ENCODE measurements at regions not wholly inside any gene's neighbourhood (a gene's known extent, or its start where the extent isn't known, plus 50 kb on each side); places are given as distances from the start of the nearest gene placed in this dataset.

DNA sequence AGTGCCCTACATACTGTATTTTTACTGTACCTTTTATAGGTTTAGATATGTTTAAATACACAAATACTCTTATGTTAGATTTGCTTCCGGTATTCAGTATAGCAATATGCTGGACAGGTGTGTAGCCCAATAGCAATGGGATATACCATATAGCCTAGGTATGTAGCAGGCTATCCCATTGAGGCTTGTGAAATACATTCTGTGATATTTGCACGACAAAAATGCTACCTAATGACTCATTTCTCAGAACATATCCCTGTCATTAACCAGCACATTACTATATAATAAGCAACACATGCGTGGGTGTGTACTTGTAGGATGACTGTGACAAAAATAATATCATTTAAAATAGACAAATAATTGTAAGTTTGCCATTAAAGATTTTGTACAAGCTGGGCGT is 208.8 kb downstream of the MRPS30 start:
- no peak for DNase-seq
- Histone ChIP-seq H3K9me3 (peaks cover 3% of the 10 kb centered on the region), H3K4me1 (no peaks in the 10 kb centered on the region), H3K4me3 (no peak overlapping the region), H3K36me3 (ENCODE audit: low read depth, missing control alignments) (no peaks in the 10 kb centered on the region), H3K27me3 (no peaks in the 10 kb centered on the region), H3K27ac (no peak overlapping the region)
- 83 to 88% methylated on average over 4 of the region's 4 CpGs for WGBS, 2 donors
- intact Hi-C loops (cut with DNase I; ENCODE audit: low total_unique reads): no loop called here
- TF ChIP-seq, protein P1, sequence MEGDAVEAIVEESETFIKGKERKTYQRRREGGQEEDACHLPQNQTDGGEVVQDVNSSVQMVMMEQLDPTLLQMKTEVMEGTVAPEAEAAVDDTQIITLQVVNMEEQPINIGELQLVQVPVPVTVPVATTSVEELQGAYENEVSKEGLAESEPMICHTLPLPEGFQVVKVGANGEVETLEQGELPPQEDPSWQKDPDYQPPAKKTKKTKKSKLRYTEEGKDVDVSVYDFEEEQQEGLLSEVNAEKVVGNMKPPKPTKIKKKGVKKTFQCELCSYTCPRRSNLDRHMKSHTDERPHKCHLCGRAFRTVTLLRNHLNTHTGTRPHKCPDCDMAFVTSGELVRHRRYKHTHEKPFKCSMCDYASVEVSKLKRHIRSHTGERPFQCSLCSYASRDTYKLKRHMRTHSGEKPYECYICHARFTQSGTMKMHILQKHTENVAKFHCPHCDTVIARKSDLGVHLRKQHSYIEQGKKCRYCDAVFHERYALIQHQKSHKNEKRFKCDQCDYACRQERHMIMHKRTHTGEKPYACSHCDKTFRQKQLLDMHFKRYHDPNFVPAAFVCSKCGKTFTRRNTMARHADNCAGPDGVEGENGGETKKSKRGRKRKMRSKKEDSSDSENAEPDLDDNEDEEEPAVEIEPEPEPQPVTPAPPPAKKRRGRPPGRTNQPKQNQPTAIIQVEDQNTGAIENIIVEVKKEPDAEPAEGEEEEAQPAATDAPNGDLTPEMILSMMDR (IDR thresholded peaks at IDR 0.05): no peak
- no peak for TF ChIP-seq POLR2A (IDR thresholded peaks at IDR 0.05)

DNA sequence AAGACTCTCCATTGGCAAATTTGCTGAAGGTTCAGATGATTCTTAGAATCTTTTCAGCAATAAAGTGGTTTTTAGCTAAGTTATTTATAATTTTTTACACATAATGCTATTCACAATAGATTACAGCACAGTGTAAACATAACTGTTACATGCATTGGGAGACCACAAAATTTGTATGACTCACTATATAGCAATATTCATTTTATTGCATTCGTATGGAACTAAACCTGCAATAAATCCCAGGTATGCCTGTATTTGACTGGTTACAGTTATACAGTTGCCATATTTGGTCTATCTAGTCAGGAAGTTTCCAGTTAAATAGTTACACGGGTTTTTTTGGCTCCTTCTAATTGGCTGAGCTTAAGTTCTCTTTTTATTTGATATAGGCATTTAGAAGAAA is 220.8 kb downstream of the MRPS30 start:
- TF ChIP-seq, protein P1 (IDR thresholded peaks at IDR 0.05): no peak
- no peak for TF ChIP-seq POLR2A (IDR thresholded peaks at IDR 0.05)
- Histone ChIP-seq H3K4me3 (no peak overlapping the region), H3K9me3 (no peaks in the 10 kb centered on the region), H3K27ac (no peak overlapping the region), H3K36me3 (ENCODE audit: low read depth, missing control alignments) (no peaks in the 10 kb centered on the region), H3K27me3 (no peaks in the 10 kb centered on the region), H3K4me1 (no peaks in the 10 kb centered on the region)
- WGBS, 2 donors: 69 to 76% methylated on average over 2 of the region's 2 CpGs
- intact Hi-C loops (cut with DNase I; ENCODE audit: low total_unique reads): no loop called here
- no peak for DNase-seq

DNA sequence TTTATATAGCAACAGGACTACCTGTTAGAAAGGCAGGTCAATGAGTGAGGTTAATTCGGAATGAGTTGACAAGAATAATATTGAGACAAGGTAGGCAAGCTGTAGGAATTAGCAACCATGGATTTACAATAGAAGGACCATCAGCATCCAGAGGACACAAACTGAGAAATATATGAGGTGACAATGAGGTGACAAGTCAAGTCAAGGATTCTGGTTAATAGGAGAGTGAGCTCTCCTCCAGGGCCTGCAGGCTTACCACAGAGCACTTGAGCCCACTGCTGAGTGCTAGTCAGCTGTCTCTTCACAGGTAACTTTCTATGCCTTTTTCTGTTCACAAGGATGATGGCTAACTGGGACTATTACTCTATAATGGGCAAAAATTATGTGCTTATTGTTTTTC is 227.2 kb downstream of the MRPS30 start:
- no peak for DNase-seq
- Histone ChIP-seq H3K36me3 (ENCODE audit: low read depth, missing control alignments) (no peaks in the 10 kb centered on the region), H3K4me3 (no peak overlapping the region), H3K27me3 (no peaks in the 10 kb centered on the region), H3K27ac (no peak overlapping the region), H3K9me3 (no peaks in the 10 kb centered on the region), H3K4me1 (no peaks in the 10 kb centered on the region)
- TF ChIP-seq, protein P1 (IDR thresholded peaks at IDR 0.05): no peak
- TF ChIP-seq POLR2A (IDR thresholded peaks at IDR 0.05): no peak
- intact Hi-C loops (cut with DNase I; ENCODE audit: low total_unique reads): no loop called here
- WGBS, 2 donors: 90% methylated on average over 1 of the region's 1 CpG

DNA sequence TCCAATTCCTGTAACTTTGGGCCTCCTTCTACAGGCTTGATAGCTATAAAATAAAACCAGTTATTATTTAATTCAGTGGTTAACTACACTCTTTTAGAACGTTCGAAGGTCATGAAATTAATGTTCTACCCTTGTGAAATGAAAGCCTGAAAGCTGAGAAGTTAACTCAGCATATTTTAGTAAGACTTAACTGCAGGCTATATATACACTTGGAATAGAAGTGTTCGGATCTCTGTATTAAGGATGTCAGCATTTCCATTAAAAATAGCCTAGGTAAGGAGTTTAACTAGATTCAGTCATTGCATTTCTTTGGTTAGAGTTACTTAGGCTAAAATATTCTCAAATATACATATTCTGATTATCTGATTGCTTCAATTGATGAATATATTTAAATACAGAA is 229.2 kb downstream of the MRPS30 start:
- WGBS, 2 donors: 73 to 83% methylated on average over 3 of the region's 3 CpGs
- Histone ChIP-seq H3K4me1 (no peaks in the 10 kb centered on the region), H3K9me3 (no peaks in the 10 kb centered on the region), H3K36me3 (ENCODE audit: low read depth, missing control alignments) (no peaks in the 10 kb centered on the region), H3K27ac (no peak overlapping the region), H3K27me3 (no peaks in the 10 kb centered on the region), H3K4me3 (no peak overlapping the region)
- intact Hi-C loops (cut with DNase I; ENCODE audit: low total_unique reads): no loop called here
- TF ChIP-seq, protein P1 (IDR thresholded peaks at IDR 0.05): no peak
- no peak for DNase-seq

DNA sequence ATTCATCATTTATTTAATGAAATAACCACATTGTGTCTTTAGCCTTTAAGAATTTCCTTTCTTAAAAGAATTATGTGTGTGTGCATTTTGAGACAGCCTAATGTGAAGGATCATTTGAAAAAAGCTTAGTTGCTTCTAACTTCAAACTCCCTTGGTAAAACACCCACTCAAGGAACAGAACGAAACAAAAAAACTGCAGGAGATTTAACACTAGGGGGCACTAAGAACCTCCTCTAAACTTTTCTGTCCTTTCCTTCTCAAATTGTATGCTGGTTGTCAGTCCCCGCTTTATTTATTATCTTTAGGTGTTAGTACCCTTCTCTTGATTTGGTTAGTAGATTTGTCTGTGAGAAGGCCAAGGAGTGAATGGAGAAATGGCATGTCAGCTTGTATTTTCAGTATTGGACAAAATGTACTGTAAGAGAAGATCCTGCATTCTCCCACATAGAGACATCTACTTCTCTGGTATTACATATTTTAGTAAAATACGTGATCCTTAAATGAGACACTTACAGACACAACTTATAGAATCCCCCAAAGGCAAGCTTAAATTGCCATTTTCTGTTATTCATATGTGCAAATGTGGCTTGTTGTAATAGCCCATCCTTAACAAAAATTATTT is 229.7 kb downstream of the MRPS30 start:
- Histone ChIP-seq H3K27me3 (no peaks in the 10 kb centered on the region), H3K9me3 (no peaks in the 10 kb centered on the region), H3K4me3 (no peak overlapping the region), H3K4me1 (no peaks in the 10 kb centered on the region), H3K27ac (no peak overlapping the region), H3K36me3 (ENCODE audit: low read depth, missing control alignments) (no peaks in the 10 kb centered on the region)
- intact Hi-C loops (cut with DNase I; ENCODE audit: low total_unique reads): no loop called here
- no peak for DNase-seq
- 29 to 36% methylated on average over 3 of the region's 3 CpGs for WGBS, 2 donors
- TF ChIP-seq POLR2A (IDR thresholded peaks at IDR 0.05): no peak
- TF ChIP-seq, protein P1 (IDR thresholded peaks at IDR 0.05): peak in 2 of 3 experiments; percentile 22 to 43
